ENCODE measurements at regions not wholly inside any gene's neighbourhood (a gene's known extent, or its start where the extent isn't known, plus 50 kb on each side); places are given as distances from the start of the nearest gene placed in this dataset.

DNA sequence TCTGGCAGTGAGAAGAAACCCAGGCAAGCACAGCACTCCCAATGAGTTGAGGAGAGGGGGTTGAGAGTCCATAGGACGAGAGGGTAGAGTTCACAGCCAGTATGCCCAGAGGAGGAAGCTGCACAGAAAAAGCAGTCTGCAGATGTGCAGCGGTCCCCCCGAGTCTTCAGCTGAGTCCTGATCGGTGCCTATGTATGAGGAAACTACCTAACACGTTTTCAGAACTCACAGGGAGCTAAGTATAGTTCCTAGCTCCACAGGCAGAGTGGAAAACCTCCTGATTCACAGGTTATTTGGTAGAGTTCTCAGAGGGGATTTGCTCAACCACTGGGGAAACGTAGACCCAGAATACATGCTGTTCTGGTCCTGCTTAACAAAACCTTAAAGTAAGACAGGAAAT is 271.3 kb upstream of the CNTNAP2 start:
- Histone ChIP-seq H3K27ac (ENCODE audit: low read depth, low read length) (no peak overlapping the region), H4K20me1 (ENCODE audit: low read depth, low read length) (no peaks in the 10 kb centered on the region), H3K36me3 (ENCODE audit: low read length) (no peaks in the 10 kb centered on the region), H3K9me3 (ENCODE audit: insufficient read depth, low read length) (no peaks in the 10 kb centered on the region), H3K27me3 (ENCODE audit: low read length) (no peaks in the 10 kb centered on the region), H3K9me2 (replicated peaks; ENCODE audit: insufficient read depth, low read length) (no peaks in the 10 kb centered on the region), H3K79me2 (ENCODE audit: insufficient read depth, low read length) (no peaks in the 10 kb centered on the region), H3K9ac (ENCODE audit: low read length) (no peak overlapping the region), H2AFZ (ENCODE audit: low read depth, low read length, severe bottlenecking) (no peak overlapping the region), H3F3A (ENCODE audit: insufficient read depth) (no peaks in the 10 kb centered on the region), H3K4me2 (ENCODE audit: low read depth, low read length, poor library complexity, severe bottlenecking) (no peak overlapping the region), H3K4me3 (ENCODE audit: insufficient read depth, low read length, poor library complexity, severe bottlenecking) (no peak overlapping the region)
- TF ChIP-seq, protein P1, sequence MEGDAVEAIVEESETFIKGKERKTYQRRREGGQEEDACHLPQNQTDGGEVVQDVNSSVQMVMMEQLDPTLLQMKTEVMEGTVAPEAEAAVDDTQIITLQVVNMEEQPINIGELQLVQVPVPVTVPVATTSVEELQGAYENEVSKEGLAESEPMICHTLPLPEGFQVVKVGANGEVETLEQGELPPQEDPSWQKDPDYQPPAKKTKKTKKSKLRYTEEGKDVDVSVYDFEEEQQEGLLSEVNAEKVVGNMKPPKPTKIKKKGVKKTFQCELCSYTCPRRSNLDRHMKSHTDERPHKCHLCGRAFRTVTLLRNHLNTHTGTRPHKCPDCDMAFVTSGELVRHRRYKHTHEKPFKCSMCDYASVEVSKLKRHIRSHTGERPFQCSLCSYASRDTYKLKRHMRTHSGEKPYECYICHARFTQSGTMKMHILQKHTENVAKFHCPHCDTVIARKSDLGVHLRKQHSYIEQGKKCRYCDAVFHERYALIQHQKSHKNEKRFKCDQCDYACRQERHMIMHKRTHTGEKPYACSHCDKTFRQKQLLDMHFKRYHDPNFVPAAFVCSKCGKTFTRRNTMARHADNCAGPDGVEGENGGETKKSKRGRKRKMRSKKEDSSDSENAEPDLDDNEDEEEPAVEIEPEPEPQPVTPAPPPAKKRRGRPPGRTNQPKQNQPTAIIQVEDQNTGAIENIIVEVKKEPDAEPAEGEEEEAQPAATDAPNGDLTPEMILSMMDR (IDR thresholded peaks at IDR 0.05; ENCODE audit: insufficient read depth, low read length, poor library complexity, severe bottlenecking) = no peak
- TF ChIP-seq EZH2phosphoT487 (conservative IDR thresholded peaks at IDR 0.05; ENCODE audit: low read length) = no peak

DNA sequence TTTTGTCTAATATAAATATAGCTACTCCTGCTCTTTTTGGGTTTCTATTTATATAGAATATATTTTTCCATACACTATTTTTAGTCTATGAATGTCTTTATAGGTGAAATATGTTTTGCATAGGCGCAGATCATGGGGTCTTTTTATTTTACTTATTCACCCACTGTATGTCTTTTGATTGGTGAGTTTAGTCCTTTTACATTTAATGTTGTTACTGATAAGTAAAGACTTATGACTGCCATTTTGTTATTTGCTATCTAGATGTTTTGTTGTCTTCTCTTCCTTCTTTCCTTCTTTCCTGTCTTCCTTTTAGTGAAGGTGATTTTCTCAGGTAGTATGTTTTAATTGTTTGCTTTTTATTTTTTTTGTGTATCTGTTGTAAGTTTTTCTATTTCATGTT is 276.8 kb upstream of the CNTNAP2 start:
- no peaks in the 10 kb centered on the region for H3K9me3 ChIP-seq (ENCODE audit: insufficient read depth, low read length)
- no peaks in the 10 kb centered on the region for H3K27me3 ChIP-seq (ENCODE audit: low read length)
- no peaks in the 10 kb centered on the region for H3F3A ChIP-seq (ENCODE audit: insufficient read depth)
- H3K79me2 ChIP-seq (ENCODE audit: insufficient read depth, low read length) = no peaks in the 10 kb centered on the region
- TF ChIP-seq EZH2phosphoT487 (conservative IDR thresholded peaks at IDR 0.05; ENCODE audit: low read length) = no peak
- no peak overlapping the region for H2AFZ ChIP-seq (ENCODE audit: low read depth, low read length, severe bottlenecking)
- H3K4me3 ChIP-seq (ENCODE audit: insufficient read depth, low read length, poor library complexity, severe bottlenecking) = no peak overlapping the region
- no peaks in the 10 kb centered on the region for H3K36me3 ChIP-seq (ENCODE audit: low read length)
- H4K20me1 ChIP-seq (ENCODE audit: low read depth, low read length) = no peaks in the 10 kb centered on the region
- no peak overlapping the region for H3K9ac ChIP-seq (ENCODE audit: low read length)
- no peaks in the 10 kb centered on the region for H3K9me2 ChIP-seq (replicated peaks; ENCODE audit: insufficient read depth, low read length)
- H3K4me2 ChIP-seq (ENCODE audit: low read depth, low read length, poor library complexity, severe bottlenecking) = no peak overlapping the region
- no peak overlapping the region for H3K27ac ChIP-seq (ENCODE audit: low read depth, low read length)

DNA sequence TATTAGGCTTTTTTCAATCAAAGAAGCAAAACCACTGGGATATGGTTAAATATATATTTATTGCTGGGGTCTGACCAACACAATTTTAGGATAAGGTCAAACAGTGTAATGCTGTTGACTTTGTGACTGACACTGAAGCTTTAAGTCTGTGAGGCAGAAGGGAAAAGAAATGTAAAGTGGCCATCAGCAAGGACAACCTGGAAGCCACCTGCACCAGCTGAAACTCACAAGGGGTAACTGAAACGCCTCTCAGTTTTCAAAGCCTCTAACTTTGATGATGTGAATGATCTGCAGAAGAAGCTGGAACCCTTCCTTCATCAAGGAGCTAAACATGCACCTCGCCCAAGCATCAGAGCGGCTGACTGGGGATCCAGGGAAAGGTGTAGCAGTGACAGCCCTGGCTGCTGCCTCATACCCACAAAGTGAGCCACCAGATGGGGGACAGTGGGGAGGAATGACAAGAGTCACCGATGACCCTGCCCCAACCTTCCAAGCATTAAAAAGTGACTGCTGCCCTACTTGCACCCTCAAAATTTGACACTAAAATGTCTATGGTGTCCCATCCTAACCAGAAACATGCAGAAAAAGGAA is 284.9 kb upstream of the CNTNAP2 start:
- Histone ChIP-seq H3K9ac (ENCODE audit: low read length) (no peak overlapping the region), H3K79me2 (ENCODE audit: insufficient read depth, low read length) (no peaks in the 10 kb centered on the region), H3K9me3 (ENCODE audit: insufficient read depth, low read length) (no peaks in the 10 kb centered on the region), H3F3A (ENCODE audit: insufficient read depth) (no peaks in the 10 kb centered on the region), H3K27ac (ENCODE audit: low read depth, low read length) (no peak overlapping the region), H3K27me3 (ENCODE audit: low read length) (no peaks in the 10 kb centered on the region), H3K4me2 (ENCODE audit: low read depth, low read length, poor library complexity, severe bottlenecking) (no peak overlapping the region), H3K9me2 (replicated peaks; ENCODE audit: insufficient read depth, low read length) (no peaks in the 10 kb centered on the region), H2AFZ (ENCODE audit: low read depth, low read length, severe bottlenecking) (no peak overlapping the region), H4K20me1 (ENCODE audit: low read depth, low read length) (no peaks in the 10 kb centered on the region), H3K36me3 (ENCODE audit: low read length) (no peaks in the 10 kb centered on the region), H3K4me3 (ENCODE audit: insufficient read depth, low read length, poor library complexity, severe bottlenecking) (no peak overlapping the region)
- no peak for TF ChIP-seq EZH2phosphoT487 (conservative IDR thresholded peaks at IDR 0.05; ENCODE audit: low read length)
- TF ChIP-seq, protein P1 (IDR thresholded peaks at IDR 0.05; ENCODE audit: insufficient read depth, low read length, poor library complexity, severe bottlenecking) = no peak

DNA sequence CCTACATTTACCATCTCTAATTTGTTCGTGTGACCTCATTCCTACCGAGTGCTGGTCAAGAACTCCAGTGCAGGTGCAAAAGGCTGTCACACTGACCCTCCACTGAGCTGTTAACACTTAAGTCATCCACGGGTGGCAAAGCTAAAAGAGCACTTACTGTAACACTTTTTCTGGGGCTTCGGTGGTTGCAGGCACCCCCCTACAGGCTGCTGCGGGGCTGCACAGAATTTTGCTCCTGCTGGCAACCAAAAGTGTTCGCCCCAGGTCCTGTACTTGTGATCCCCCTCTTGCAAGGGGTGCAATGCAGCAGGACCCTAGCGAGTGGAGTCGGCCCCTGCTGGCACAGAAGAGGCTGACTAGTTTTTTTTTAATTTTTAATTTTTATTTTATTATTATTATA is 298.9 kb upstream of the CNTNAP2 start:
- no peaks in the 10 kb centered on the region for H3F3A ChIP-seq (ENCODE audit: insufficient read depth)
- TF ChIP-seq, protein P1 (IDR thresholded peaks at IDR 0.05; ENCODE audit: insufficient read depth, low read length, poor library complexity, severe bottlenecking) = no peak
- TF ChIP-seq EZH2phosphoT487 (conservative IDR thresholded peaks at IDR 0.05; ENCODE audit: low read length) = no peak
- H3K4me3 ChIP-seq (ENCODE audit: insufficient read depth, low read length, poor library complexity, severe bottlenecking) = no peak overlapping the region
- no peak overlapping the region for H3K27ac ChIP-seq (ENCODE audit: low read depth, low read length)
- no peak overlapping the region for H3K9ac ChIP-seq (ENCODE audit: low read length)
- H3K79me2 ChIP-seq (ENCODE audit: insufficient read depth, low read length) = no peaks in the 10 kb centered on the region
- H3K36me3 ChIP-seq (ENCODE audit: low read length) = no peaks in the 10 kb centered on the region
- H2AFZ ChIP-seq (ENCODE audit: low read depth, low read length, severe bottlenecking) = no peak overlapping the region
- no peak overlapping the region for H3K4me2 ChIP-seq (ENCODE audit: low read depth, low read length, poor library complexity, severe bottlenecking)
- H3K9me2 ChIP-seq (replicated peaks; ENCODE audit: insufficient read depth, low read length) = no peaks in the 10 kb centered on the region
- H3K9me3 ChIP-seq (ENCODE audit: insufficient read depth, low read length) = no peaks in the 10 kb centered on the region
- H4K20me1 ChIP-seq (ENCODE audit: low read depth, low read length) = no peaks in the 10 kb centered on the region
- H3K27me3 ChIP-seq (ENCODE audit: low read length) = no peaks in the 10 kb centered on the region

Data from SU-DHL-6 (cell line).